ENCODE measurements at regions not wholly inside any gene's neighbourhood (a gene's known extent, or its start where the extent isn't known, plus 50 kb on each side); places are given as distances from the start of the nearest gene placed in this dataset.

GRCh38 chr12:71216725-71217579 lies 59.2 kb upstream of the TSPAN8 start:
- in situ Hi-C loops (cut with MboI; ENCODE audit: low pct_unique_long_range_greater_than_20kb, low sequenced_read_pairs, unreplicated experiment), result no loop called here
- peak; percentile 3 for DNase-seq (ENCODE audit: low spot score)
- peak; percentile 21 for TF ChIP-seq CTCF (IDR thresholded peaks at IDR 0.05; ENCODE audit: extremely low read depth, insufficient read depth, missing control alignments)

- in situ Hi-C loops (cut with MboI; ENCODE audit: low pct_unique_long_range_greater_than_20kb, low sequenced_read_pairs, unreplicated experiment), result no loop called here
- TF ChIP-seq CTCF (IDR thresholded peaks at IDR 0.05; ENCODE audit: extremely low read depth, insufficient read depth, missing control alignments), result no peak
- DNase-seq (ENCODE audit: low spot score), result no peak
Observed at GRCh38 chr12:71214511-71215285, 56.9 kb upstream of the TSPAN8 start.

GRCh38 chr12:71208053-71208685 lies 50.4 kb upstream of the TSPAN8 start:
- TF ChIP-seq CTCF (IDR thresholded peaks at IDR 0.05; ENCODE audit: extremely low read depth, insufficient read depth, missing control alignments), result no peak
- no peak for DNase-seq (ENCODE audit: low spot score)
- in situ Hi-C loops (cut with MboI; ENCODE audit: low pct_unique_long_range_greater_than_20kb, low sequenced_read_pairs, unreplicated experiment), result no loop called here

All from GM13977 (cell line).